NCI-H524 treated with DMSO at 0.1 percent for 48 hours (cell line): ENCODE measurements at regions not wholly inside any gene's neighbourhood (a gene's known extent, or its start where the extent isn't known, plus 50 kb on each side); places are given as distances from the start of the nearest gene placed in this dataset.
"Not testable (repeated sequence)": the region's sequence is repeated elsewhere in the genome, so short reads cannot be mapped to it uniquely, and the experiment has no call there.

ENCODE experiments used
- DNase-seq: peaks from one replicate; lab custom pipeline; 2025; lab: John Stamatoyannopoulos, UW

GRCh38 chr15:81723113-81723651 is 322.6 kb downstream of the MEX3B start:
- DNase-seq = no peak

- not testable (repeated sequence) for DNase-seq
Observed at GRCh38 chr15:81716468-81716867, 329.4 kb downstream of the MEX3B start.

DNA sequence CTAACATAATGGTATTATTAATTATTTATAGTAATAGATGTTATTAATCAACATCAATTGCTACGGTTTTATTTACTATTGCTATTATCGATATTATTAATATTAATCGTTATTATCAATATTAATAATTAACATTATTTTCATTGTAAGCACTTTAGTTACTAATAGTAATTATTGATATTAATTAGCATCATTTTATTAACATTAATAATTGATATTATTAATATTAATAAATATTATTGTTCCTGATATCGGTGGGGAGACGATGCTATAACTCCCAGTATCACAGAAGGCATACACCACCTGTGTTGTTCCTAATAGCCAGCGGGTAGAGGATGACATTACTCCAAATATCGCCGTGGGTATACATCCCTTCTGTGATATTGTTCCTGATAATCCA is 335.5 kb downstream of the MEX3B start:
- no peak for DNase-seq

DNA sequence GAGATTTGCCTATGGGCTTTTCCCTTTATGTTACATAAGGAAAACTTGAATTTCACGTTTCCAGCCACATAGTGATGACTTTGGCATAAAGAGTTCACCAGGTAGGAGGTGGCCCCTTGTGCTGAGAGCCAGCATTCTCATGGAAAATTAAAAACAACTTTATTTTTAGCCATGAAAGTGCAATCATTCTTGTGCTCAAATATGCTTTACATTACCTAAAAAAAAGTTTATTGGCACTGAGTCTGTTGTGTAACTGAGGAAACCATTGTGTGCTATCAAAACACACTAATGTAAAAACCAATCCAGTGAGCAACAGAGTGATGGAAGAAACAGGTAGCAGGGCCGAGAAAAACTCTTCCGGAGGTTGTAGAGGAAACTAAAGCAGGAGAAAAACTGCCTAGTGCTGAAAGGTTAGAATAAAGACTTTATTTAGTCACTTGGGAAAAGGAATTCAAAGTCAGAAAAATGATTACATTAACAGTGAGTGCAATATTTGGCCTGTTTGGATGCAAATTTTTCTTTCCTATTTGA is 332.9 kb upstream of the TMC3 start:
- DNase-seq = not testable (repeated sequence)

- DNase-seq = not testable (repeated sequence)
Observed at GRCh38 chr15:81705727-81706126, 331.7 kb upstream of the TMC3 start.

GRCh38 chr15:81686021-81686420 is 312.0 kb upstream of the TMC3 start:
- no peak for DNase-seq

DNA sequence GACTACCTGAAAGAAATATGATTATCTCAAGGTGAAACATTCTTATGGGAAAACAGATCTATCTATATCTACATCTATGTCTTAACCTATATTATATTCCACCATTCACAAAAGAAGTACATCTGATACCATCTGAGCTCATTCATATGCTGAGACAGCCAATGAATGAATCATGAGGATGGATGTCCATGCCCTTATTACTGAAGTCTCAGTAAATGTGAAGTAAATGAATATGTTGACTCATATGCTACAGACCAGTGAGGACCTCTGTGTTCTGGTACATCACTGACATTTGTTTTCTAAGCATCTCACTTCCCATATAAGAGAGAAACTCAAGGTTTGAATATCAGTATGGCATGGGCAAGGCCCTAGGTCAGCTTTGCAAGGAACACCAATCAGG is 311.2 kb upstream of the TMC3 start:
- DNase-seq = no peak

GRCh38 chr15:81680829-81681228 is 306.8 kb upstream of the TMC3 start:
- no peak for DNase-seq

- DNase-seq = no peak
Observed at GRCh38 chr15:81666839-81667238, 292.8 kb upstream of the TMC3 start.

GRCh38 chr15:81660976-81661375 is 287.0 kb upstream of the TMC3 start:
- no peak for DNase-seq

DNA sequence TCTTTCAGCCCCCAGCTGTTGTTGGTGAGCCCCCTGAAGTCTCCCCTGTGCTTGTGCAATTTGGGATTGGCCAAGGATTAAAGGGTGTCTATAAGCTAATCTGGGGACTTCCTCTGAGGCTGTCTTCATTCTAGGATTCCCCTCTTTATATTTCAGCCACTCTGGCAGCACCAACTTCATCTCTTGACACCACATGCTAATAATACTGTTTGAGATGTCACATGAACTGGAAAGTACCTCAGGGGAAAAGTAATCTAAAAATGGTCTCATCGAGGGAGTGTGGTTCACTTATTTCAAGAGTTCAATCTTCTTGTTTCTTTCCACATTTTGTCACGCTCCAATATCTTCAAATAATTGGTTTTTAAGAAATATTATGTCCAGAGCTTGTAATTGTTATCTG is 279.2 kb upstream of the TMC3 start:
- DNase-seq = no peak

DNA sequence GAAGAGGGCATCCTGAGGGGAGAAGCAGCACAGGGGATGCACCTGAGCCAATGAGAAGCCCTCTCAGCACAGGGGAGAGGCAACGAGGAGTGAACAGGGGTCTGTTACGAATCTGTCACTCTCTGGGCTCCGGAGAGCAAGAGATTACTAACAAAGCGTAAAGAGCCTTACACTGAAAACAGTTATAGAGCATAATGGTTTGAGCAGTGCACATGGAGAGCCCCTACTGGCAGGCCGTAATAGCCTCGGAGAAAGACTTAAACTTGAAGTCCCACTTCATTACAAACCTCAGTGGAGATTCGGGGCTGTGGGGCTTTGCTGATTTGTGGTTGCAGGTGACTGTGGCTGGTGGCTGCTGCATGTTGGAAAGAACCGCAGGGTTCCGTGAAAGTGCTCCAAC is 271.5 kb upstream of the TMC3 start:
- no peak for DNase-seq

DNA sequence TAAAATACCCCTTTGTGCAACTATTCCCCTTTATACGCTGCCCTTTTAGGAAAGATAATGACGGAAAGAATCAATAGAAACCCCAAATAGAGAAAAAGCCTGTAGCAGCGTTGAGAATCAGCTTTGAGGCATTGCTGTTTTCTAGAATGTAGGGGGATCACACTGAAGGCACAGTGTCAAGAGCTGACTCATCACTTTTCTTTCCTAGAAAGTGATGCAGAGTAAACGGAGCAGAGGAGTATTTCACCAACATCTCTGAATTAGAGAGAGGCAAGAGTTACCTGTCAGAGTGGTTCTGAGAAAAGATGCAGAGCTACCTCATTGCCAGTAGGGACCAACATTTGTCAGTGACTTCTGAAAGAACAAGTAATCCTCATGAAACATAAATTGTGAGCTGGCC is 269.8 kb upstream of the TMC3 start:
- no peak for DNase-seq

DNA sequence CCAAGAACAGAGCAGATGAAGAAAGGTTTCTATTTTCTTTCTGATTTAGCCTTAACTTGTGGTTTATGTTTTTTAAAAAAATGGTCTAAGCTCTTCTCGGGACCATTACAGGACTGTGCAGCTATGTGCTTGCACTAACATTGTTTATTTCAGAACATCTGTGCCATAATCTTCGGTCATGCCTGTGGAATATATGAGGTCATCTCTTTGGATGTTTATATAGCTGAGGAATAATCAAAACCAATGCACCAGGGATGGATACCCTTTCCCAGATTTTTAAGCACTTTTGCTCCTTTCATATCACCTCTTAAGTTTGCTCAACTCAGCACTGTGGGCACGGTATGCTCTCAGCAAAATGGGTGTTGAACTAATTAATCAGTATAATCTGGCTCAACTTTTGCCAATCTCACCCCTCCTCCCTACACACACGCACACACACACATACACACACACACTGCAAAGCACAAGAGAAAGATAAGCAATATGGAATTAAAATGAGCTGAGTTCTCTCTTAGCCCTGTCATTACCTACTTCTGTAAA is 268.5 kb upstream of the TMC3 start:
- no peak for DNase-seq

DNA sequence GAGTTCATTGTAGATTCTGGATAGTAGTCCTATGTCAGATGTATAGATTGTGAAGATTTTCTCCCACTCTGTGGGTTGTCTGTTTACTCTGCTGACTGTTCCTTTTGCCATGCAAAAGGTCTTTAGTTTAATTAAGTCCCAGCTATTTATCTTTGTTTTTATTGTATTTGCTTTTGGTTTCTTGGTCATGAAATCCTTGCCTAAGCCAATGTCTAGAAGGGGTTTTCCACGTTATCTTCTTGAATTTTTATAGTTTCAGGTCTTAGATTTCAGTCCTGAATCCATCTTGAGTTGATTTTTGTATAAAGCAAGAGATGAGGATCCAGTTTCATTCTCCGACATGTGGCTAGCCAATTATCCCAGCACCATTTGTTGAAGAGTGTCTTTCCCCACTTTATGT is 262.1 kb upstream of the TMC3 start:
- DNase-seq = not testable (repeated sequence)

- peak; percentile 78 for DNase-seq
Observed at GRCh38 chr15:81633889-81634288, 259.9 kb upstream of the TMC3 start.

DNA sequence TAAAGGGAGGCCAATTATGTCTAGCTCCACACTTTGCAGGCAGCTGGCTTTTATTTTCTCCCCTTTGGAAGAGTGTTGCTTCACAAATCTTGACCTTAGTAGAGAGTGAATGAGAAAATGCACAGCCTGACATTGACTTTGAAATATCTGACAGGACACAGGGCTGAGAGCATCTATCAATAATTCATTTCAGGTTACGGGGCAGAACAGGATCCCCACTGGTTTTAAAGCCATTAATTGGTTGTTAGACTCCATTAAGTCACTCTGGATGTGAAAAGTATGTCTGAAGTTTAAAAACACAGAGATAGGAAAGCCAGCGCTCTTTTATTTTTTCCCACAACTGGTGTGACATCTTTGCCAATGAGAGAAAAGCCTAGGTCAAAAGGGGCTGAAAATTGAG is 251.9 kb upstream of the TMC3 start:
- DNase-seq = no peak

DNA sequence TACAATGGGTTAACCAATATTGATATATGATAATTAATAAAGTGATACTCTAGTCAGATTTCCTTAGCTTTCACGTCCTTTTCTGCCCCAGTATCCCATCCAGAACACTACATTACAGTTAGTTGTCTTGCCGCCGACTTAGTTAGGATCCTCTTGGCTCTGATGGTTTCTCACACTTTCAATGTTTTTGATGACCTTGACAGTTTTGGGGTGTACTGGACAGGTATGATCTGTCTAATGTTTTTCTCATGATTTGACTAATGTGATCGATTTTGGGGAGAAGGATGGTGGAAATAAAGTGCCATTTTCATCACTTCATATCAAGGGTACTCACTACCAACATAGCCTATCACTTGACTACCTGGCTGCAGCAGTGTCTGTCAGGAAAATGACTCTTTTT is 245.0 kb upstream of the TMC3 start:
- DNase-seq = no peak

DNA sequence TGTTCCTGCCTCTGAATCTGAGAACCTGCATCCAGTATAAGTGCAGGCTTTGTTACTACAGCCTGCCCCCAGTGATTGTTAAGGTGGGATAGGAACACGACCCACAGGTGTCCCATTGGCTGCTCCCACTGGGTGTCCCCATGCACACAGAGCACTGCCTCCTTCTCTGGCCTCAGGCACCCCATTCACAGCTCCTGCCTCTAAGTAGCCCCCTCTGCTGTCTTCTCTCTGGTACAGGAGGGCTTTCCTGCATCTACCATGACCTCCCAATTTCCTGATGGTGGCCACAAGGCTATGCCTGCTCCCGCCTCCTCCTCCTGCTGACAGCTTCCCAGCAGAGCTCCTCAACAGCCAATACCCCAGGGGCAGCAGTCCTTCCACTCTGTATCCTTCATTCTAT is 238.6 kb upstream of the TMC3 start:
- no peak for DNase-seq

- no peak for DNase-seq
Observed at GRCh38 chr15:81611679-81612078, 237.7 kb upstream of the TMC3 start.

DNA sequence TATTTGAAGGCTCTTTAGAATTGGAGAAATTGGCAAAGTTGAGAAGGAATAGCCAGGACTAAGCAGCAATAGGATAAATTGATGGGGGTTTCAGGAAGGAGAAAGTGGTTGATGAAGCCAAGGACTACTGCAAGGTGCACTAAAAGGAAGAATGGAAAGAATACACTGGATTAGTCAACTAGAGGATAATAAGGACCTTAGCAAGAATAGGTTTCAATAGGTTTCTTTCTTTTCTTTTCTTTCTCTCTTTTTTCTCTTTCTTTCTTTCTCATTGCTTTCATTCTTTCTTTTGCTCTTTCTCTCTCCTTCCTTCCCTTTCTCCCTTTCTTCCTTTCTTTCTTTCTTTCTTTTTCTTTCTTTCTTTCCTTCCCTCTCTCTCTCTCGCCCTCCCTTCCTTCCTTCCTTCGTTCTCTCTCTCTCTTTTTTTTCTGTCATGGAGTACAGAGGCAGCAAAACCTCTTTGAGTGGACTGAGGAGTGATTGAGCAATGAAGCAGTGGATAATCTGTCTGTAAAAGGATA is 234.4 kb upstream of the TMC3 start:
- no peak for DNase-seq

- DNase-seq = no peak
Observed at GRCh38 chr15:81604713-81605112, 230.7 kb upstream of the TMC3 start.

DNA sequence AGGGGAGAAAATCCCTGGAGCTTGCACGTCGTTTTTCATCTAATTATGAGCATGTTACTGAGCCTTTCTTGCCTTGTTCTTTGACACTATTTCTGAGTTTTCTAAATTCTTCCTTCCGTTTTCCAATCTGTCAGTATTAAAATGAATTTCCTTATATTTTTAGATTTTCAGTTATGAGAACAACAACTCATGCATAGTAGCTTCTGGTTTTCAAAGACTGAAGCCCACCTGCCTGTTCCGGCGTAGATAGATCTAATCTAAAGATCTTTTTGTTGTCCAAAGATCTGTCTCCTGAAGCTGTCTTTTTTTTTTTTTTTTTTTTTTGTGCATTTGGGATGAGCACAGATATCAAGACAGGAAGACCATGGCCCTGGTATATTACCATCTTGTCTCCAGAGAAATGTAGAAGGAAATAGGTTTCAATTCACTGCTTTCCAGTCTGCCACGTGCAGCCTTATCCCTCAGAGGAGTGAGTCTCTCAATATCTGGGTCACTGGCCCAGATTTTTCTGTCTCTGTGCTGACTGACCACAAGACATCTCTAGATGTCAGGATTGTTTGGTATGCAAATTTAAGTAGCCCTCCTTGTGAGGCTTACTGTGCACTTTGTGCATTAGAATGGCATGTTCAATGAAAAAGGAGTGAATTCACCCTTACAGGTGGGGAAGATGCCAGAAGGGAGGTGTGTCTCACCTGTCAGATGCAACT is 222.3 kb upstream of the TMC3 start:
- DNase-seq = no peak
